MM.1S (cell line): ENCODE measurements at regions not wholly inside any gene's neighbourhood (a gene's known extent, or its start where the extent isn't known, plus 50 kb on each side); places are given as distances from the start of the nearest gene placed in this dataset.

Experiments used
- EZH2 ChIP-seq: fragments of 300-600 bp; sonication (generic); optimal IDR thresholded peaks from 2 replicates; pipeline ENCODE3; 2017; ENCODE audit warnings: low read depth, mild to moderate bottlenecking, antibody characterized with exemption, low read length, mixed read lengths
- TF ChIP-seq, protein P1 (sequence below): fragments of 300-600 bp; sonication (generic); IDR thresholded peaks from 2 replicates; pipeline ENCODE4 v1.5.1; 2016; ENCODE audit warnings: antibody characterized with exemption, low read length, mixed read lengths

DNA sequence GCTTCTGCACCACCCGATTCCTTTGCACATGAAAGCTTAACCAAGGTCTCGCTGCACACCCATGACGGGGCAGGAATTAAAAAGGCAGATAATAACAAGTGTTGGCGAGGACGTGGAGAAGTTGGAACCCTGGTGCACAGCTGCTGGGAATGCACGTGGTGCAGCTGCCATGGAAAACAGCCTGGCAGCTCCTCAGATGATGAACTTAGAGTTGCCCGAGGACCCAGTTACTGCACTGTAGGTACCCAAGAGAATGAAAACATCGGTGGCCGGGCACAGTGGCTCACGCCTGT, 211.6 kb upstream of the CIBAR2 start:
- TF ChIP-seq, protein P1, sequence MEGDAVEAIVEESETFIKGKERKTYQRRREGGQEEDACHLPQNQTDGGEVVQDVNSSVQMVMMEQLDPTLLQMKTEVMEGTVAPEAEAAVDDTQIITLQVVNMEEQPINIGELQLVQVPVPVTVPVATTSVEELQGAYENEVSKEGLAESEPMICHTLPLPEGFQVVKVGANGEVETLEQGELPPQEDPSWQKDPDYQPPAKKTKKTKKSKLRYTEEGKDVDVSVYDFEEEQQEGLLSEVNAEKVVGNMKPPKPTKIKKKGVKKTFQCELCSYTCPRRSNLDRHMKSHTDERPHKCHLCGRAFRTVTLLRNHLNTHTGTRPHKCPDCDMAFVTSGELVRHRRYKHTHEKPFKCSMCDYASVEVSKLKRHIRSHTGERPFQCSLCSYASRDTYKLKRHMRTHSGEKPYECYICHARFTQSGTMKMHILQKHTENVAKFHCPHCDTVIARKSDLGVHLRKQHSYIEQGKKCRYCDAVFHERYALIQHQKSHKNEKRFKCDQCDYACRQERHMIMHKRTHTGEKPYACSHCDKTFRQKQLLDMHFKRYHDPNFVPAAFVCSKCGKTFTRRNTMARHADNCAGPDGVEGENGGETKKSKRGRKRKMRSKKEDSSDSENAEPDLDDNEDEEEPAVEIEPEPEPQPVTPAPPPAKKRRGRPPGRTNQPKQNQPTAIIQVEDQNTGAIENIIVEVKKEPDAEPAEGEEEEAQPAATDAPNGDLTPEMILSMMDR, result no peak
- TF ChIP-seq EZH2, result no peak
